ENCODE measurements at regions not wholly inside any gene's neighbourhood (a gene's known extent, or its start where the extent isn't known, plus 50 kb on each side); places are given as distances from the start of the nearest gene placed in this dataset.

DNA sequence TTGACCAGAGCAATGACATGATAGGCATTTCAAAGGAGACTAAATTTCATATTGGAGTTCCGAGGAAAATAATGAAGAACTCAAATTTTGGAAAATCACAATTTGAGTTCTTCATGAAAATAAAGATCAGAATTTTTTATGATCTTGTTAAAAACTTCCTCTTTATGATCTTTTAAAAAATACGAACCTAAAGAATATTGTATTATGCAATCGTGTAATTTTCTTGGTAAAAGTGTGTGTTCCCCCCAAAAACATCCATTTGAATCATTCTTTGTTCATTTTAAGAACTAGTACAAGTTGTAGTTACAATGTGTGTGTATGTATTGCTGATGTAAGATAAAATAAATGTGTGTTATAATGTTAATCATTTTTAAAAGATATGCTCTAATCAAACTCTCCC lies 79.3 kb upstream of the PDK4 start:
- no peaks in the 10 kb centered on the region for H3K27me3 ChIP-seq (replicated peaks; ENCODE audit: control insufficient read depth, insufficient read depth, low read length)
- no peak for DNase-seq (ENCODE audit: extremely low read depth, insufficient read length)
- H3K4me3 ChIP-seq (replicated peaks; ENCODE audit: low read depth, low read length): no peak overlapping the region
- TF ChIP-seq CTCF (IDR thresholded peaks at IDR 0.05; ENCODE audit: insufficient read depth, low read length, poor library complexity, severe bottlenecking): no peak
- no peaks in the 10 kb centered on the region for H3K36me3 ChIP-seq (ENCODE audit: control insufficient read depth, insufficient read depth, low read length)

GRCh38 chr7:95675016-95675415 lies 78.7 kb upstream of the PDK4 start:
- TF ChIP-seq CTCF (IDR thresholded peaks at IDR 0.05; ENCODE audit: insufficient read depth, low read length, poor library complexity, severe bottlenecking): no peak
- no peaks in the 10 kb centered on the region for H3K27me3 ChIP-seq (replicated peaks; ENCODE audit: control insufficient read depth, insufficient read depth, low read length)
- H3K36me3 ChIP-seq (ENCODE audit: control insufficient read depth, insufficient read depth, low read length): no peaks in the 10 kb centered on the region
- no peak overlapping the region for H3K4me3 ChIP-seq (replicated peaks; ENCODE audit: low read depth, low read length)
- no peak for DNase-seq (ENCODE audit: extremely low read depth, insufficient read length)

DNA sequence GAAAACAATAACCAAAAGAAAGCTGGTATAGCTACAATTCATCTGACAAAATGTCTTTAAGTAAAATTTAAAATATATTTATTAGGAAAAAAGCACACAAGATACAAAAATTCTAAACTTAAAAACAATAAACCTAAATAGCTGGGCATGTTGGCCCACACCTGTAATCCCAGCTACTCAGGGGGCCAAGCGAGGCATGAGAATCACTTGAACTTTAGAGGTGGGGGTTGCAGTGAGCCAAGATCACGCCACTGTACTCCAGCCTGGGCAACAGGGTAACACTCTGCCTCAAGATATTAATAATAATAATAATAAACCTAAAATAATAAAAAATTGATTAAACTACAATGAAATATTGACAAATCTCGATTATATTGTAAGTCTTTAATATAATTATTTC lies 77.8 kb upstream of the PDK4 start:
- H3K27me3 ChIP-seq (replicated peaks; ENCODE audit: control insufficient read depth, insufficient read depth, low read length): no peaks in the 10 kb centered on the region
- H3K36me3 ChIP-seq (ENCODE audit: control insufficient read depth, insufficient read depth, low read length): no peaks in the 10 kb centered on the region
- DNase-seq (ENCODE audit: extremely low read depth, insufficient read length): no peak
- no peak for TF ChIP-seq CTCF (IDR thresholded peaks at IDR 0.05; ENCODE audit: insufficient read depth, low read length, poor library complexity, severe bottlenecking)
- no peak overlapping the region for H3K4me3 ChIP-seq (replicated peaks; ENCODE audit: low read depth, low read length)

GRCh38 chr7:95672434-95672833 lies 76.1 kb upstream of the PDK4 start:
- Histone ChIP-seq H3K36me3 (ENCODE audit: control insufficient read depth, insufficient read depth, low read length) (no peaks in the 10 kb centered on the region), H3K27me3 (replicated peaks; ENCODE audit: control insufficient read depth, insufficient read depth, low read length) (no peaks in the 10 kb centered on the region), H3K4me3 (replicated peaks; ENCODE audit: low read depth, low read length) (no peak overlapping the region)
- no peak for TF ChIP-seq CTCF (IDR thresholded peaks at IDR 0.05; ENCODE audit: insufficient read depth, low read length, poor library complexity, severe bottlenecking)
- DNase-seq (ENCODE audit: extremely low read depth, insufficient read length): no peak

DNA sequence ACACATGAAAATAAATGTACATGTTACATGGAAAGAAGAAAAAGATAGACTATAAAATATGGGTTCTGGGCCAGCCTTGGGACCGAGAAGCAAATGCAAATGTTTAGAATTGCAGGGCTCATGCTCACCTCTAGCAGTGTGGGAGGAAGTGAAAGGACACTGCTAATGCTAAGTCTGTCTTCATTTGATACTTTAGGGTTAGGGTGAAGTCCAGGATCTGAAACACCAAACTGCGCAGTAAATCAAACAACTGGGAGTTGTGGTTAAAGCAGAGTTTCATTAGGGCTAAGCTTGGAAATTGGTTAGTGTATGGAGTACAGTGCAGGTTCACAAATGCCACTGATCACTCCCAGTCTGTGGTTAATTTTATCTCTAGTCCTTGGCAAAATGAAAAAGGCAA lies 73.2 kb upstream of the PDK4 start:
- TF ChIP-seq CTCF (IDR thresholded peaks at IDR 0.05; ENCODE audit: insufficient read depth, low read length, poor library complexity, severe bottlenecking): no peak

DNA sequence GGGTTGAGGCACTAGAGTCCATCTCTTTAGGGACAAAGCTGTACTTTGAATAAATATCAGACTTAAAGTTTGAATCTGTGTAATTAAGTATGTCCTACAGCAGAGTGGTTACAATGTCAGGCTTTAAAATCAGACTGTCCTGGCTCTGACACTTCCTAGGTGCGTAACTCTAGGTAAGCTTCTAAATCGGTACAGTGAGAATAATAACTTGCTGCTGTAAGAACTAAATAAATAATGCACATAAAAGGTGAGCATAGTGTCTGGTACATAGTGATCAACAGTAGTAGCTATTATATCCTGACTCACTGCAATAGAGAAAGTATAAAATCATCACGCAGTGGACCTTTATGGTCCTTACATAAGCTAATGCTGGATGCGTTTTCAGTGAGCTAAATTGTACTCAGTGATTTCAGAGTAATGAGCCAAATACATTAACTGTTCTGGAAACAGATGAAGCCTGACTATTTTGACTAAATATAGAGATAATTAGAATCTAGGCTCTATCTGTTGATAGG lies 72.2 kb upstream of the PDK4 start:
- DNase-seq (ENCODE audit: extremely low read depth, insufficient read length): no peak
- TF ChIP-seq CTCF (IDR thresholded peaks at IDR 0.05; ENCODE audit: insufficient read depth, low read length, poor library complexity, severe bottlenecking): no peak
- H3K4me3 ChIP-seq (replicated peaks; ENCODE audit: low read depth, low read length): no peak overlapping the region
- no peaks in the 10 kb centered on the region for H3K36me3 ChIP-seq (ENCODE audit: control insufficient read depth, insufficient read depth, low read length)
- H3K27me3 ChIP-seq (replicated peaks; ENCODE audit: control insufficient read depth, insufficient read depth, low read length): no peaks in the 10 kb centered on the region

More for the DNA sequence above, 73.2 kb upstream of the PDK4 start:
- Histone ChIP-seq H3K36me3 (ENCODE audit: control insufficient read depth, insufficient read depth, low read length) (no peaks in the 10 kb centered on the region), H3K27me3 (replicated peaks; ENCODE audit: control insufficient read depth, insufficient read depth, low read length) (no peaks in the 10 kb centered on the region), H3K4me3 (replicated peaks; ENCODE audit: low read depth, low read length) (no peak overlapping the region)
- no peak for DNase-seq (ENCODE audit: extremely low read depth, insufficient read length)

Data from GM06990 (cell line).